Chondrocyte (in vitro differentiated cells): ENCODE measurements at regions not wholly inside any gene's neighbourhood (a gene's known extent, or its start where the extent isn't known, plus 50 kb on each side); places are given as distances from the start of the nearest gene placed in this dataset.
"Not testable (repeated sequence)": the region's sequence is repeated elsewhere in the genome, so short reads cannot be mapped to it uniquely, and the experiment has no call there.

ENCODE experiments used
- DNase-seq: peaks from one replicate; pipeline ENCODE4 v3.0.0; 2021; ENCODE audit warnings: mixed read lengths, low spot score
- H3K27ac Mint-ChIP-seq: one replicate; pipeline ENCODE4 v1.8.0; 2021; ENCODE audit warnings: mild to moderate bottlenecking, moderate library complexity, mixed read lengths; ENCODE audit not compliant: unreplicated experiment
- H3K27me3 Mint-ChIP-seq: 2 replicates; pipeline ENCODE4 v1.8.0; 2021; ENCODE audit warnings: low read depth, mixed read lengths
- H3K36me3 Mint-ChIP-seq: 2 replicates; pipeline ENCODE4 v1.8.0; 2021; ENCODE audit warnings: low read depth, mixed read lengths
- H3K4me1 Mint-ChIP-seq: 2 replicates; pipeline ENCODE4 v1.8.0; 2021; ENCODE audit warnings: low read depth, mild to moderate bottlenecking, mixed read lengths
- H3K4me3 Mint-ChIP-seq: one replicate; pipeline ENCODE4 v1.8.0; 2021; ENCODE audit warnings: mild to moderate bottlenecking, moderate library complexity, mixed read lengths; ENCODE audit not compliant: unreplicated experiment
- H3K9me3 Mint-ChIP-seq: 2 replicates; pipeline ENCODE4 v1.8.0; 2021; ENCODE audit warnings: low read depth, mixed read lengths
- TF ChIP-seq, protein P1 (sequence below): fragments of 200-600 bp; sonication (generic); IDR thresholded peaks from 2 replicates; pipeline ENCODE4 v1.5.0; 2021; ENCODE audit warnings: antibody characterized with exemption, mild to moderate bottlenecking, moderate library complexity

DNA sequence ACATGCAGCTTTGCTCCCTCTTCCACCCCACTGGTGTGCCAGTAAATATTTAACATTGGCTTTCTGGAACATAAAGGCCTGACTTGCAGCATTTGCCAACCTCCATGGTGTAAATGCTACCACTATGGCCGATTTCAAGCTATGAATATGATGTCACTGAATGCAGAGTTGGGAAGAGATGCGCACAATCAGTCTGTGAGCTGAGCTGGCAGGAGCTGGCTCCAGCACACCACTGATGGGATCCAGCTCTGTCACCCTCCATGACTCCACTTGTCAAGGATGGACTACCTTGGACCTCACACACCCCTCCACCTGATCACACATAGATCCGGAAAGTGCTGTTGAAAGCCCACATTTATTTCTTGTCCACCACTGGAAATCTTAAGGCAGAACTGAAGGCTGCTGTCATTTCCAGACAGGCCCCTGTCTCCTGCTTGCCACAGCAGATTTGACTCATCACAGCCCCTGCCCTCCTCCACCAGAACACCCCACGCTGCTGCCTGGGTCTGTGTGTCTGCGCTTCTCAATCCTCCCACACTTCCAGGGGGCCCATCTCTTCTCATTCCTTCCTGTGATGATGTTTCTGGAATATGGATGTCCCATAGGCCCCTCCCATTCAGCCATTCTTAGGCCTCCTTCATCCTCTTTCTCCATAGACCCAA lies 82.2 kb upstream of the BCAR3 start:
- H3K4me1 Mint-ChIP-seq = peaks cover 20% of the 10 kb centered on the region
- peaks cover 1% of the 10 kb centered on the region for H3K36me3 Mint-ChIP-seq
- H3K27me3 Mint-ChIP-seq = no peaks in the 10 kb centered on the region
- no peaks in the 10 kb centered on the region for H3K9me3 Mint-ChIP-seq
- TF ChIP-seq, protein P1, sequence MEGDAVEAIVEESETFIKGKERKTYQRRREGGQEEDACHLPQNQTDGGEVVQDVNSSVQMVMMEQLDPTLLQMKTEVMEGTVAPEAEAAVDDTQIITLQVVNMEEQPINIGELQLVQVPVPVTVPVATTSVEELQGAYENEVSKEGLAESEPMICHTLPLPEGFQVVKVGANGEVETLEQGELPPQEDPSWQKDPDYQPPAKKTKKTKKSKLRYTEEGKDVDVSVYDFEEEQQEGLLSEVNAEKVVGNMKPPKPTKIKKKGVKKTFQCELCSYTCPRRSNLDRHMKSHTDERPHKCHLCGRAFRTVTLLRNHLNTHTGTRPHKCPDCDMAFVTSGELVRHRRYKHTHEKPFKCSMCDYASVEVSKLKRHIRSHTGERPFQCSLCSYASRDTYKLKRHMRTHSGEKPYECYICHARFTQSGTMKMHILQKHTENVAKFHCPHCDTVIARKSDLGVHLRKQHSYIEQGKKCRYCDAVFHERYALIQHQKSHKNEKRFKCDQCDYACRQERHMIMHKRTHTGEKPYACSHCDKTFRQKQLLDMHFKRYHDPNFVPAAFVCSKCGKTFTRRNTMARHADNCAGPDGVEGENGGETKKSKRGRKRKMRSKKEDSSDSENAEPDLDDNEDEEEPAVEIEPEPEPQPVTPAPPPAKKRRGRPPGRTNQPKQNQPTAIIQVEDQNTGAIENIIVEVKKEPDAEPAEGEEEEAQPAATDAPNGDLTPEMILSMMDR = no peak
- no peak overlapping the region for H3K27ac Mint-ChIP-seq
- no peak for DNase-seq
- H3K4me3 Mint-ChIP-seq = no peak overlapping the region

GRCh38 chr1:93758842-93759515 lies 77.3 kb upstream of the BCAR3 start:
- Mint-ChIP-seq H3K36me3 (peaks cover 1% of the 10 kb centered on the region), H3K4me1 (peaks cover 16% of the 10 kb centered on the region), H3K27me3 (no peaks in the 10 kb centered on the region), H3K9me3 (no peaks in the 10 kb centered on the region), H3K4me3 (no peak overlapping the region), H3K27ac (peak overlapping the region; percentile 87)
- TF ChIP-seq, protein P1 = peak; percentile 18
- DNase-seq = no peak

DNA sequence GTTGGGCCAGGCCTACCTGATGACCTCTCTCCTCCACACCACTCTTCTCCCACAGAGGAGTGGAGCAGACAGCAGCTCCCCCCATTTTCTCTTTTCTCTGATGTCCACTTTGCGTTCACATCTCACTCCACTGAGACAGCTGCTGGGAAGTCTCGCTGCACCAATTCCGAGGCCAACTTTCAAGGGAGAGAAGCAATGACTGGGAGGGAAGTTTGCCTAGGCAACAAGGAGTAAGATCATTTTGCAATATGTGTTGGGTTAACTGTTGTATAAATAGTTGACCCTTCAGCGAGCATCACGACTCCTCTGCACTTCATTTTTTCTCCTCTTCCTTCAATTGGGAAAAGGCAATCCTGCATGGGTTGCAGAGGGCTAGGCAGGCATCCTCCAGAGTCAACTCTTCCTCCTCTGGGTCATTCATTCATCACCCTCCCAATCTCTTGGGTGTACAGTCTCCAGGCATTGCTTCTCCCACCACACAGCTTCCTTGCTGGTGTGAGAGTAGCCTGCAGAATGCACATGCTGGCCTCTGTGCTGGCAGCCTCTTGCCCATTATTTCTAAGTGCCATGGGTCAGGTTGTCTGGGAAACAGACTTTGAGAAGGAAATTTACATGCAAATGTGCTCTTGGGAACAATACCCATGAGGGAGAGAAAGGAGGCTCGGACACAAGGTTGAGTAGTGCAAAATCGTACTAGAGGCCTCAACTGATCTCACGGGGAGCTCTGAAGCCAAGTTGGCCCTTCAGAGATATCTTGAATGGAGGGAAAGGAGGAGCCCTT lies 75.8 kb upstream of the BCAR3 start:
- H3K36me3 Mint-ChIP-seq = no peaks in the 10 kb centered on the region
- no peak overlapping the region for H3K4me3 Mint-ChIP-seq
- no peaks in the 10 kb centered on the region for H3K9me3 Mint-ChIP-seq
- H3K27me3 Mint-ChIP-seq = no peaks in the 10 kb centered on the region
- H3K4me1 Mint-ChIP-seq = peaks cover 18% of the 10 kb centered on the region
- TF ChIP-seq, protein P1 = no peak
- no peak overlapping the region for H3K27ac Mint-ChIP-seq
- DNase-seq = no peak

- H3K36me3 Mint-ChIP-seq = no peaks in the 10 kb centered on the region
Measured at GRCh38 chr1:93756657-93757056, 75.0 kb upstream of the BCAR3 start.

DNA sequence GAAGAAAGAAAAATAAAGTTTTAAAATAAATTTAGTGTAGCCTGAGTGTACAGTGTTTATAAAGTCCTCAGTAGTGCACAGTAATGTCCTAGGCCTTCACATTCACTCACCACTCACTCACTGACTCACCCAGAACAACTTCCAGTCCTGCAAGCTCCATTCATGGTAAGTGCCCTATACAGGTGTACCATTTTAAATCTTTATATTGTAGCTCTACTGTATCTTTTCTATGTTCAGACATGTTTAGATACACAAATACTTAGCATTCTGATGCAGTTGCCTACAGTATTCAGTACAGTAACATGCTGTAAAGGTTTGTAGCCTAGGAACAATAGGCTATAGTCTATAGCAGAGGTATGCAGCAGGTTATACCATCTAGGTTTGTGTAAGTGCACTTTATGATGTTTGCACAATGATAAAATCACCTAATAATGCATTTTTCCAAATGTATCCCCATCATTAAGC lies 73.6 kb upstream of the BCAR3 start:
- peaks cover 28% of the 10 kb centered on the region for H3K4me1 Mint-ChIP-seq
- H3K36me3 Mint-ChIP-seq, H3K27ac Mint-ChIP-seq, DNase-seq, H3K27me3 Mint-ChIP-seq, H3K9me3 Mint-ChIP-seq, H3K4me3 Mint-ChIP-seq: not testable (repeated sequence)

More at GRCh38 chr1:93756657-93757056, 75.0 kb upstream of the BCAR3 start:
- peaks cover 24% of the 10 kb centered on the region for H3K4me1 Mint-ChIP-seq
- no peak for DNase-seq
- H3K27ac Mint-ChIP-seq = no peak overlapping the region
- no peaks in the 10 kb centered on the region for H3K27me3 Mint-ChIP-seq
- no peak overlapping the region for H3K4me3 Mint-ChIP-seq
- TF ChIP-seq, protein P1 = no peak
- H3K9me3 Mint-ChIP-seq = no peaks in the 10 kb centered on the region
